ENCODE measurements at regions not wholly inside any gene's neighbourhood (a gene's known extent, or its start where the extent isn't known, plus 50 kb on each side); places are given as distances from the start of the nearest gene placed in this dataset.

GRCh38 chr6:141151710-141152417 is 980.9 kb upstream of the GJE1 start:
- DNase-seq (no peak), ATAC-seq (ENCODE audit: poor library complexity) (no peak)
- intact Hi-C loops (cut with DNase I): no loop called here

- intact Hi-C loops (cut with DNase I): no loop called here
Measured at GRCh38 chr6:141141870-141142269, 990.9 kb upstream of the GJE1 start.

GRCh38 chr6:141140905-141141304 is 991.8 kb upstream of the GJE1 start:
- intact Hi-C loops (cut with DNase I): no loop called here
- DNase-seq (no peak), ATAC-seq (ENCODE audit: poor library complexity) (no peak)

More at GRCh38 chr6:141141870-141142269, 990.9 kb upstream of the GJE1 start:
- ATAC-seq (ENCODE audit: poor library complexity) (no peak), DNase-seq (no peak)

GRCh38 chr6:141139461-141139860 is 993.3 kb upstream of the GJE1 start:
- ATAC-seq (ENCODE audit: poor library complexity): no peak
- intact Hi-C loops (cut with DNase I): no loop called here
- no peak for DNase-seq

- ATAC-seq (ENCODE audit: poor library complexity) (no peak), DNase-seq (no peak)
- intact Hi-C loops (cut with DNase I): no loop called here
Measured at GRCh38 chr6:141134723-141135122, 998.0 kb upstream of the GJE1 start.

- DNase-seq: no peak
- intact Hi-C loops (cut with DNase I): no loop called here
- ATAC-seq (ENCODE audit: poor library complexity): no peak
Measured at GRCh38 chr6:141133836-141134235, 998.9 kb upstream of the GJE1 start.

- ATAC-seq (ENCODE audit: poor library complexity) (no peak), DNase-seq (no peak)
- intact Hi-C loops (cut with DNase I): no loop called here
Measured at GRCh38 chr6:141133346-141133745, 999.4 kb upstream of the GJE1 start.

- ATAC-seq (ENCODE audit: poor library complexity): no peak
- no peak for DNase-seq
- intact Hi-C loops (cut with DNase I): no loop called here
Measured at GRCh38 chr6:141131616-141132015, 1001.1 kb upstream of the GJE1 start.

- no peak for ATAC-seq (ENCODE audit: poor library complexity)
Measured at GRCh38 chr6:141123497-141123896, 1009.2 kb upstream of the GJE1 start.

GRCh38 chr6:141123049-141123448 is 1009.7 kb upstream of the GJE1 start:
- DNase-seq (no peak), ATAC-seq (ENCODE audit: poor library complexity) (no peak)
- intact Hi-C loops (cut with DNase I): no loop called here

More at GRCh38 chr6:141123497-141123896, 1009.2 kb upstream of the GJE1 start:
- intact Hi-C loops (cut with DNase I): no loop called here
- no peak for DNase-seq

- intact Hi-C loops (cut with DNase I): no loop called here
- ATAC-seq (ENCODE audit: poor library complexity): no peak
- DNase-seq: no peak
Measured at GRCh38 chr6:141118991-141119390, 1013.7 kb upstream of the GJE1 start.

- no peak for DNase-seq
- ATAC-seq (ENCODE audit: poor library complexity): no peak
- intact Hi-C loops (cut with DNase I): no loop called here
Measured at GRCh38 chr6:141117874-141118273, 1014.9 kb upstream of the GJE1 start.

GRCh38 chr6:141110481-141110880 is 1022.2 kb upstream of the GJE1 start:
- DNase-seq: no peak

GRCh38 chr6:141107591-141108160 is 1025.0 kb upstream of the GJE1 start:
- DNase-seq: no peak
- ATAC-seq (ENCODE audit: poor library complexity): no peak

More at GRCh38 chr6:141110481-141110880, 1022.2 kb upstream of the GJE1 start:
- intact Hi-C loops (cut with DNase I): no loop called here
- ATAC-seq (ENCODE audit: poor library complexity): peak; percentile 39

GRCh38 chr6:141105481-141105880 is 1027.2 kb upstream of the GJE1 start:
- DNase-seq (no peak), ATAC-seq (ENCODE audit: poor library complexity) (no peak)
- intact Hi-C loops (cut with DNase I): no loop called here

More at GRCh38 chr6:141107591-141108160, 1025.0 kb upstream of the GJE1 start:
- intact Hi-C loops (cut with DNase I): no loop called here

- ATAC-seq (ENCODE audit: poor library complexity): no peak
Measured at GRCh38 chr6:141103246-141103645, 1029.5 kb upstream of the GJE1 start.

GRCh38 chr6:141097471-141097870 is 1035.3 kb upstream of the GJE1 start:
- no peak for ATAC-seq (ENCODE audit: poor library complexity)
- intact Hi-C loops (cut with DNase I): no loop called here
- DNase-seq: no peak

More at GRCh38 chr6:141103246-141103645, 1029.5 kb upstream of the GJE1 start:
- intact Hi-C loops (cut with DNase I): no loop called here
- no peak for DNase-seq

GRCh38 chr6:141095308-141095707 is 1037.4 kb upstream of the GJE1 start:
- intact Hi-C loops (cut with DNase I): no loop called here
- ATAC-seq (ENCODE audit: poor library complexity) (no peak), DNase-seq (no peak)

- DNase-seq: no peak
- intact Hi-C loops (cut with DNase I): no loop called here
- ATAC-seq (ENCODE audit: poor library complexity): no peak
Measured at GRCh38 chr6:141088171-141088570, 1044.6 kb upstream of the GJE1 start.
